ELF-1 (cell line): ENCODE measurements at regions not wholly inside any gene's neighbourhood (a gene's known extent, or its start where the extent isn't known, plus 50 kb on each side); places are given as distances from the start of the nearest gene placed in this dataset.

Source experiments
- DNase-seq: peaks from one replicate; pipeline ENCODE4 v3.0.0-alpha.2; 2016; ENCODE audit warnings: low read depth, low spot score

DNA sequence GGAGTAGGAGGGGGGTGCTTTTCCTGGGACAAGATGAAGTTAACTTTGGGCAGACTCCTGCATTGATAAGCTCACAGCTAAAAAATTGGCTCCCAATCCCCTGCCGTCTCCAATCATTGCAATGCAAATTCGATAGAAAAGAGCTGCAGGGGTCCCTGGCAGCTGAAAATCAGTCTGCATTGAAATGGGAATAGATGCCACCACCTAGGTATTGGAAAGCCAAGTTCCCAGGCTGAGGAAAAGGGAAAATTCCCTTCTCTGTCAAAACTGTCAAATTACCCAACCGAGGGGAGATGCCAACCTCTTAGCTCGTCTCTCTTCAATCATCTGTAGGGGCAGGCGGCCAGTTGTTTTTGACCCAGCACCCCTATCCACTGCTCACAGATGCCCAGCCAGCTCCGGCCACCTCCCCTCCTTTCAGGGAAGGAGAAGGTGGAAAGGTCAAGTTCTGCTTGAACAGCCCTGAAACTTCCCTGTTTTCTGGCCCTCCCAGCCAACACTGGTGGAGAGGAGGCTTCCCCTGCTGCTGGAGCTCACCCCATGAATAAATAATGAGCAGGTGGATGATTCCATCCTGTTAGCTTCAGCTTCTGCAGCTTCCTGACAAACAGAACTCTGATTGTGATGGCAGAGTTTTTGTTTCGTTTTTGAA is 916.3 kb downstream of the TBC1D22A start:
- no peak for DNase-seq

- no peak for DNase-seq
These were observed 915.6 kb downstream of the TBC1D22A start for GRCh38 chr22:47678048-47678447.

DNA sequence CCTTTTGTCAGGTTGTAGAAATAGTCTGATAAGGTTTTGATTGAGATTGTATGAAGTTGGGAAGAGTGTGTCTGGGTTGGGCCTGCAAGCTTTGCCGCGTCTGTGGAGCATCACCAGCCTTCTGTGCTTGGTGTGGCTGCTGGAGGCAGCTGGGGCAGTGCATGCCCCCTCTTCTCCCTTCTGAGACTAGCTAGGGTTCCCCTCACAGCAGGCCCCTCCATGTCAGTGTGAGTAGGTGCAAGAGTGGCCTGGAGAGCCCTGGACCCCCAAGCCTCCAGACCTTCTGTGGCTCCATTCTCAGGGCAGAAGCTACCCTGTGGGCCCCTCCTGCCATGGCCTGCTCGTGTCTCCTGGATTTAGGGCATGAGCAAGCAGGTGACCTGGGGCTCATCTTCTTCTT is 914.2 kb downstream of the TBC1D22A start:
- no peak for DNase-seq

DNA sequence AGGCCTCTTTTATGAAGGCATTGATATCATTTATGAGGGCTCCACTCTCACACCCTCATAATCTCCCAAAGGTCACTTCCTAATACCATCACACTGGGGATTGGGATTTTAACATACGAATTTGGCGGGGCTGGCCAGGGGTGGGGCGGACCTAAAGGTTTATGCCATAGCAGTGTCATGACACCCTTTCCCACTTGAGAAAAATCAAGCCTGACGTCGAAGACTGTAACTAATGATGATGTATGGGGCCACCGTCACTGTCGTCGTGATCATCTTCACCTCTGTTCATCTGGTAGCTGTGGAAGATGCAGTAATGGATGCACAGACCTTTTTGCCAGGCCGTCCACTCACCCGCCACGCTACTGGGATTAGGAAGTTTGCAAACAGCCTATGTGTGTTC is 912.1 kb downstream of the TBC1D22A start:
- DNase-seq: no peak

GRCh38 chr22:47673557-47673956 is 911.1 kb downstream of the TBC1D22A start:
- DNase-seq: no peak

GRCh38 chr22:47672526-47672925 is 910.1 kb downstream of the TBC1D22A start:
- no peak for DNase-seq

DNA sequence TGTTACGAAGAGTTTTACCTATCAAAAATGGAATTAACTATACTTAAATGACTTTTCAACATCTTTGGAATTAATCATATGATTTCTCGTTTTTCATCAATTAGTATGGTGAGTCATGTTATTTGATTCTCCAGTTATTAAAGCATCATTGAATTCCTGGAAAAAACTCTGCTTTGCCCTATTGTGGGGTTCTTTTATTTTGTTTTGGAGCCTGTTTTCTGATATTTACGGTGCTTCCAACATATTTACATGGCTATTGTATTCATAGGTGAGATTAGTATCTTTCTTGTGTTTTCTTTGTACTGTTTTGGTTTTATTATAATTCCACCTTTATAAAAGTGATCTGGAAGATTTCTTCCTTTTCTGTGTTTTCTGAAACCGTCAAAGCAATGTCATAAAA is 902.7 kb downstream of the TBC1D22A start:
- no peak for DNase-seq

- no peak for DNase-seq
These were observed 901.5 kb downstream of the TBC1D22A start for GRCh38 chr22:47663615-47664605.

DNA sequence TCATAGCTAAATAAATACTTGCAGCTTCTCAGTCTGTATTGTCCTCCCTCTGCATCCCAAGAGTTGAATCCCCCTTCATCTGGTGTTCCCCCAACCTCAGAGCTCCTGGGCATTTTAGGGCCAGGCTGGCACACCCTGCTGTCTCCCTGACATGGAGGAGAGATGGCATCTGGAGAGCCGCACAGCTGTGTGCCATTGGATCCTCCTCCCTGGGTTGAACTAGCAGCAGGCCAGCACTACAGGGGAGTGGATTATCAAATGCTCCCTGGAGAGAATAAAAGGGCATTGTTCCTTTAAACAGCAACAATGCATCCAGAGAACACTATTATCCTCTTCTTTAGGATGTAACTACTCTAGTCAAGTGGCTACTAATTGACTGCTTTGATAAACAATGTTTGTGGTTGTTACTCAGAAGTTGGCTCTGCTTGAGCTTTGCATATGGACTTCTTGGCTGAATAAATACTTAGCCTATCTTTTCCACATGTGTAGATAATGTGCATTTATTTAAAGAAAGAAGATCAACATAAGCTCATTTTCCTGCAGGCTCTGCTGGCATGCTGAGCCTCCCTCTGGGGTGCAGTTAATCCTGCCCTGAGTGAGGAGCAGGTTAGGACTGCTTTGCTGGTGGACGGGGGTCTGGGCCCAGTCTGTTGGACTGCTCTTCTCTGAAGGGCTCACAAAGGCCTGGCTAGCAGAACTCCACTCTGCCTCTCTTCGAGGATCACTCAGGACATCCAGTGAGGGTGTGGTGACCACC is 897.2 kb downstream of the TBC1D22A start:
- DNase-seq: peak; percentile 25

- no peak for DNase-seq
These were observed 895.7 kb downstream of the TBC1D22A start for GRCh38 chr22:47658182-47658581.

DNA sequence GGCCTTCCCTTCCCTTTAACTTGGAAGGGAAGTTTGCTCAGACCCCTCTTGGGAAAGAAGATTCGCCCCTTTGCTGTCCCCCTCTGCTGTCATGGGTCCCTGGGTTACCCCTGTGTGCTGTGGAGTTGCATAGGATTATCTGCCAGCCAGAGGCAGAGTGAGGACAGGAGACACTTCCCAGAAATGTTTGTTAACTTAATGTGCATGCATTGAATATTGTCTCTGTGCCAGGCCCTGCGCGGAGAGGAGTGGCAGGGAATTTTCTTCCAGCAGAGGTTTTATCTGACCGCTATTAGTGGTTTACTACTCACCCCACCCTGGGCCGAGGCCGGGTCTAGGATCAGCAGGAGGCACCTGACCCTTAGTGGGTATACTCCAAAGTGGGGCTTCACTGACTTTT is 894.8 kb downstream of the TBC1D22A start:
- DNase-seq: no peak

GRCh38 chr22:47656806-47657205 is 894.4 kb downstream of the TBC1D22A start:
- DNase-seq: no peak

DNA sequence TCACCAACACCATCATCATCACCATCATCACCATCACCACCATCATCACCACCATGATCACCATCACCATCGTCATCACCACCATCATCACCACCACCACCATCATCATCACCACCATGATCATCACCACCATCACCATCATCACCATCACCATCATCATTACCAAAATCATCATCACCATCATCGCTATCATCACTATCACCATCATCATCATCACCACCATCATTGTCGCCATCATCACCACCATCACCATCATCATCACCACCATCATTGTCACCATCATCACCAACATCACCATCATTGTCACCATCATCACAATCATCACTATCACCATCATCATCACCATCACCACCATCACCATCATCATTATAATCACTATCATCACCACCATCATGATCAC is 893.5 kb downstream of the TBC1D22A start:
- DNase-seq: no peak

DNA sequence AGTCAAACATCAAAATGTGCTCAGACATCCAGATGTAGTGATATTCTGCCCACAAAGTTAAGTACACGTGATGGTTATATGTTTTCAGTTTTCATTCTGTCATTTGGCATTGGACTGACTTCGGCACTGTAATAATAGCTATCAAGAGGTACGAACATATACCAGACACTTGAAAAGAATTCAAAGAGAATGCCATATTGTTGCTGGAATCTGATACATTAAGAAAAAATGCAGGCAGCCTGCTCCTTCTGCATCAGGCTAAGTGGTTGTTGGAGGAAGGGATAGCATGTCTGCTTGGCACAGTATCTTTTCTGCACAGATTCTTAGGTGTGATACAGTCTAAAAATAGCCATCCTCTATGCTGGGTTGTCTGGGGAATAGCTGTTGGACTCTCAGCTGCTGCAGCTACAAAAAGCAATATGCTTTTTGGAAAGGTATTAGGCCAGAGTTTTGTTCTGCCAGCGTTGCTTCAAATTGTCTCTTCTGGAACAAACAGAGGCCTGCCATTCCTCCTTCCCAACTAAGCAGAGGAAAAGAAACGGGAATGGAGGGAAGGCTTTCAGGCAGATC is 892.6 kb downstream of the TBC1D22A start:
- no peak for DNase-seq

- DNase-seq: no peak
These were observed 891.5 kb downstream of the TBC1D22A start for GRCh38 chr22:47653921-47654320.

DNA sequence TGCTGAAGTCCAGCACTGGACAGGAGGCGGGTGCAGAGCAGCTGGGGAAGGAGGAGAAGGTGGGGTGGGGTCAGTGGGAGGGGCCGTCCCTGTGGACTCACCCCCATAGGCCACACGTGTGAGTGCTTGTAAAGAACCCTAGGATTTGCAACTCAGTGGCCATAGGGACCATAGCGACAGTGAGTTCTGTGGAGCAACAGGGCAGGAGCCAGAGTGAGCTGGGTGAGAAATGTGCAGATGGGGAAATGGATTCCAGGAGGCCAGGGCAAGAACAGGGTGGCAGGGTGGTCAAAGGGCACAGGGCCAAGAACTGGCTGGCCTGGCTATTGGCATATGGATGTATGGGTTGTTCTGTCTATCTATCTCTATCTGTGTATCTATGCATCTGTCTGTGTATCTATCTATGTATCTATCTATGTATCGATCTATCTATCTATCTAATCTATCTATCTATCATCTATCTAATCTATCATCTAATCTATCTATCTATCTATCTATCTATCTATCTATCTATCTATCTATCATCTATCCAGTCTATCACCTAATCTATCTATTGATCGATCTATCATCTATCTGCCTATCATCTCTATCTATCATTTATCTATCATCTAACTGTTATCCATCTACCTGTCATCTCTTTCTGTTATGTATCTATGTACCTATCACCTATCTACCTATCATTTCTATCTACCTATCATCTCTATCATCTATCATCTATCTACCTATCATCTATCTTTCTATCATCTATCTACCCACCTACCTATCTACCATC is 889.0 kb downstream of the TBC1D22A start:
- DNase-seq: no peak

- DNase-seq: no peak
These were observed 885.3 kb downstream of the TBC1D22A start for GRCh38 chr22:47647720-47648119.

DNA sequence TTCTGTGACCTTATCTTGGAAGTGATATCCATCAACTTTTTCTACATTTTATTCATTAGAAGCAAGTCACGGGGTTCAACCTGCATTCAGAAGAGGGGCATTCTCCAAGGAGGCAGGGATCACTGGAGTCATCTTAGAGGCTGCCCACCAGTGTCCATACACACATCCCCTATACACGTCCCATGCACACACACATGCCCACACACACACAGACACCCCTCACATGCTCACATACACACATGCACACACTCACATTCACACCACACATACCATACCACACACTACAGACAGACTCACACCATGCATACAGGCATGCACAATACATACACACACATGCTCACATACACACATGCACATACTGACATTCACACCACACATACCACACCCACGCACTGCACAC is 884.7 kb downstream of the TBC1D22A start:
- no peak for DNase-seq

- no peak for DNase-seq
These were observed 883.5 kb downstream of the TBC1D22A start for GRCh38 chr22:47645923-47646322.

- DNase-seq: no peak
These were observed 883.0 kb downstream of the TBC1D22A start for GRCh38 chr22:47645450-47645914.

DNA sequence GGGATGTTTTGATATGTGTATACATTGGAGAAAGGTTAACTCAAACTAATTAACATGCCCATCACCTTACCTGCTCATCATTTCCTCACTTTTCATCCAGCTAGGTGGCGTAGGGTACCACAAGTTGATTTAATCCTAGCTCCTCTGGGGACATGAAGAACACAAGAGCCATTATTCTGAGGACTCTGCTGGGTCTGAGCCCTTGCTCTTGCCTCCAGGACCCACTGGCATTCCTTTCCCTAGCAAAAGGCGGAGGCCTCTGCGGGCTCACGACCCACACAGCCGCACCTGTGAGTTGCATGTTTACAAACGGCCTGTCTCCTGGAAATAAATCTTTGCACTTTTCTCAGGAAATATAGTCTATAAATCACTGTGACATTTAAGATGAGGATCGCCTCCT is 871.9 kb downstream of the TBC1D22A start:
- DNase-seq: no peak
